GM19025 (cell line): ENCODE measurements at regions not wholly inside any gene's neighbourhood (a gene's known extent, or its start where the extent isn't known, plus 50 kb on each side); places are given as distances from the start of the nearest gene placed in this dataset.

Experiments used
- ATAC-seq: cut with Tn5 transposase; IDR thresholded peaks from one replicate; pipeline ENCODE4 v1.9.1; 2021; ENCODE audit warnings: mild to moderate bottlenecking, low read depth, moderate library complexity; ENCODE audit not compliant: unreplicated experiment

DNA sequence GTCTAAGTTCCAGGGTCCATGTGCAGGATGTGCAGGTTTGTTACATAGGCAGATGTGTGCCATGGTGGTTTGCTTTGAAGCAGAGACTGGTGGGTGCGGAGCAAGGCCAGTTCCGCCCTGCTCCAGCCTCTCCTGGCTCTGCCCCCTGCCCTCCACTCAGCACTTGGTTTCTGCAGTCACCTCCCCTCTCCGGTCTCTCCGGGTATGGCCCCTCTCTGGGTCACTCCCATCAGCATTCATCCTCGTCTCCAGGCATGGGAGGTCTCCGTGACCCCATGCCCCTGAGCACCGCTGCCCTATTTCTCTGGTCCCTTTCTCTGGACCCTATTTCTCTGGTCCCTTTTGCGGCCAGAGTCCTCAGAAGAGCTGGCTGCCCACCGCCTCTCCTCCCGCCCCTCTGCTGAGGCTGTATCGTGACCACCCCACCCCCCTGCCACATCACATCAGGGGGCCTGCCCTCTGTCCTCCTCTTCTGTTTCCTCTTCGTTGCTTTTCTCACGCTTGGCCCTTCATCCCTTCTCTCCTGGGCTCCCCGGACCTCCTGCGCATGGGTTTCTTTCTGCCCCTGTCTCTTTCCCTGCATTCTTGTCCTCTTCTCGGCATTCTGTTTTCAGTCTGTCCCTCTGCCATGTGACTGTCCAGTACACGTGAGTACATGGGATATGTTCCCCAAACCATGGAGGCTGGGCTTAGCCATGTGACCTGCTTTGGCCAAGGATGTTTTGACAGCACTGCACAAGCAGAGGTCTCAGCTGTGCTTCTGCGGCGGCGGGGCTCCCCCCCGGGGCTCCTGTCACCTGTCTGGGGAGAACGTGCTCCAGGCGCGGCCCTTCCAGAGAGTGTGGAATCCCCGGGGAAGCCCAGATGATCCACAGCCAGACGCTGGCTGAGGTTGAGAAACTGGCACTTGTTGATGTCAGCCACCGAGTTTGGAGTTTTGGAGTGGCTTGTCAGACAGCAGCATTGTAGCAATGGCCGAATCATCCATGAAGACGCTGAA, 54.4 kb upstream of the C1orf174 start:
- ATAC-seq: no peak

- no peak for ATAC-seq
Measured at GRCh38 chr1:3955196-3955772, 55.2 kb upstream of the C1orf174 start.

DNA sequence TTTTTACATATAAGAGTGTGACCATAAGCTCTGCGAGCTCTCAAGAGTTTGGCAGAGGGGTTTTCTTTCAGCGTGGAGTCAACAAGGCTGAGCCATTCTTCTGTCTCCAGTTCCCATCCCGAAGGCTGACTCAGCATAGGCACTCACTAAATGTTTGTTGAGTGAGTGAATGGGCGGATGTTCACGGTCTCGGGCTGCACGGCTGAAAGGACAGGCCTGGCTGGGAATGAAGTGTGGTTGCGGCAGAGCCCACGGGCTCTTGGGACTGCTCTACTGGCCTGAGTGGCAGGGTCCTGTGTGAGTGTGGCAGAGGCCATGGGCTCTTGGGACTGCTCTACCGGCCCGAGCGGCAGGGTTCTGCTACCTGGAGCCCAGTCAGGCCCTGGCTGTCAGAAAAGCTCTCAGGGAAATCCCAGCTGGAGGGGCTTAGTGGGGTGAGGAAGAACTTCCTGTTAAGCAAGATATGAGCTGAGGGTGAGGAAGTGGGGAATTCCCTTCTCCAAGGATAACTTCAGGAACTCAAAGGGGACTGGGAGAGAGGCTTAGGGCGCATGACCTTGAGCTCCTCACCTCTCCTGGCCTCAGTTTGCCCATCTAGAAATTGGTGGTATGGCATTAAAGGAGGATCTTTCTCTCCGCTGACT, 56.6 kb upstream of the C1orf174 start:
- ATAC-seq: no peak

- no peak for ATAC-seq
Measured at GRCh38 chr1:3959361-3959760, 59.3 kb upstream of the C1orf174 start.

- no peak for ATAC-seq
Measured at GRCh38 chr1:3963554-3963953, 63.5 kb upstream of the C1orf174 start.

- no peak for ATAC-seq
Measured at GRCh38 chr1:3965693-3966092, 65.6 kb upstream of the C1orf174 start.

- ATAC-seq: no peak
Measured at GRCh38 chr1:3968851-3969250, 68.8 kb upstream of the C1orf174 start.

- no peak for ATAC-seq
Measured at GRCh38 chr1:3971981-3972380, 71.9 kb upstream of the C1orf174 start.

GRCh38 chr1:3975903-3976630, 76.0 kb upstream of the C1orf174 start:
- ATAC-seq: no peak

DNA sequence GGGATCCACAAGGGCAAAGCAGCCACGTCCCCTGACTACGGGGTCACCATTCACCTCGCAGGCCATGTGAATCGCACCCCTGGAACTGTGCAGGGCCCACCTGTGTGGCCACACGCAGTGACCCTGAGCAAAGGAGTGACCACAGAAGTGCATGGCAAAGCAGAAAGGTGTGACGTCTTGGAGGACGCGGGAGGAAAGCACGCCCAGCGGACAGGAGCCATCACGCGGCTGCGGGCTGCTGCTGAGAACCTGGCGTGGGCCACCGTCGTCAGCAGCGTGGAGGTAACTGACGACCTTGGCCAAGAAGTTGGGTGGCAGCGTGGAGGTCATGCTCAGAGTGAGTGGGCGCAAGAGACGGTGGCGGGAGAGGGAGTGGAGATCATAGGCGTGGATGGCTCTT, 76.7 kb upstream of the C1orf174 start:
- no peak for ATAC-seq

- ATAC-seq: no peak
Measured at GRCh38 chr1:3978196-3978989, 78.3 kb upstream of the C1orf174 start.

DNA sequence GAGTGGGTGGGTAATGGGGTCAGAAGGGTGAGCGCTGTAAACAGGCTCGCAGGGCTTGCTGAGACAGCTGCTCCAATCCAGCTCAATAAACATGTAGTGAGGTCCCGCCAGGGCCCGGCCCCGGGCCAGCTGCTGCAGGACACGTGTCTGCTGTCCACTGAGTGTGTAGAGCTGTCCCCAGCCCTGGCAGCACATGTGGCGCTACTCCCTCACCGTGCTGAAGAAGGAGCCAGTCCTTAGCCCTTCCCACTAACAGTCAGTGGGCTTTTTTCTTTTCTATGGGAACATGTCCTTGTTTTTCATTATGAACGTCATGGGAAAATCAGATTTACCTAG, 78.9 kb upstream of the C1orf174 start:
- ATAC-seq: no peak

- no peak for ATAC-seq
Measured at GRCh38 chr1:3981261-3981660, 81.2 kb upstream of the C1orf174 start.

DNA sequence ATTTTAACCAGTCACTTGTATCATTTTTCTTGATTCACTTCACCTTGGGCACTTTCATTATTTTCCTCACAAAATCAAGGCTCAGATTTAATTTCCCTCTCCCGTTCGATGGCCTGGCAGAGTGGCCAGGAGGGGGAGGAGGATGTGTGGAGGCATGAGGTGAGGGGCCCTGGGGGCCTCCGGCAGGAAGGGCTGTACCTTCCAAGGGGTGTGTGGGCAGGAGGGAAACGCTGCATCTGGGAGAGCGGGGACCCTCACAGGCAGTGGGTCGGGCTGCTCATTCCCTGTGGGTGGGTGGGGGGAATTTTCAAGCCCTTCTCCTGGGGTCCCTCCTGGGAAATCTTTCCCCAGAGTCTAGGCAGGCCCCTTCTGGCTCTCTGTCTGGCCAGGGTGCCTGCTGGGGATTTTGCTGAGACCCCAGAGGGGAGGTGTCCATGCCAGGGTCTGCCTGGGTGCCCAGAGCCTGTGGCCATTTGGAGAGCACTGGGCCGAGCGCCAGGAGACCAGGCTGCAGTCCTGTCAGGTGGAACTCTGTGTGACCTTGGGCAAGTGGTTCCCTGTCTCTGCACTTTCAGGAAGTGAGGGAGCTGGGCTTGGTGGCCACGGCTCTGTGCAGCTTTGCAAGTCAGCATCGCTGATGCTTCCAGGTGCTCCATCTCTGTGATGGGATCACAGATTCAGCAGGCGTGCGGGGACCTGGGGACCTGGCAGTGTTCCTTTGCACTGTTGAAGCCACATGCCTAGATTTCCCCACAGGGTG, 81.9 kb upstream of the C1orf174 start:
- ATAC-seq: no peak

DNA sequence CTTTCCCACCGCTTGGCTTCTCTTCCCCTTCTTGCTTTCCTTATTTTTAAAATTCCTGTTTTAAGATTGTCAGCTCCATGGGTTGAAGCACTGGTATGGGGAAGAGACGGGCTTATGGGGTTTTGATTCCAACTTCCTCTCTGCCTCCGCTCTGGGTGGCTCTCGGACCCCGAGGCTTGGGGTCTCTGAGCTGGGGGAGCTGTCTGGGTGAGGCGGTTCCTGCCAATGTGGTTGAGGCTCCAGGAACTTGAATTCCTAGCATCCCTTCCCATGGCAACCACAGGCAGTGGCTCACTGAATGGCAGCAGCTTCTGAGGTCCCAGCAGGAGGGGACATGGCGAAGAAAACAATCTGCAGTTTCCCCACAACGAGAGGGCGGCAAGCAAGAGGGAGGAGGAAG, 83.1 kb upstream of the C1orf174 start:
- ATAC-seq: no peak

DNA sequence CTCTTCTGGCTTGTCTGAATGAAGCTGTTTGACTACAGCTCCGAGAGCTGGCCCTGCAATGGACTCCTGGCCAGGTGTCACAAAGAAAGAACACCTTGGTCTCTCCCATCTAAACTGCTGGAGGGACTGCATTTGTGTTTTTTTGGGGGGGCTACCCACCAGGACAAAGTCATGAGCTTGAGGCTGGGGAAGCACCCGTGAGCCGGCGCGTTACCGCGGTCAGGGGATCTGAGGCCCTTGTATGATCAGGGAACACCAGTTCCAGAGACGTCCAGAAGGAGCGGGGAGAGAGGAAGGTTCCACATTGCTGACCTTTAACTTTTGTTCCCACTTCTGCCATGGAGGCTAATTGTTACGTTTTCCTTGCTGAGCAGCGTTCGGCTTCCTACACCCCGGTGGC, 84.5 kb upstream of the C1orf174 start:
- ATAC-seq: no peak

DNA sequence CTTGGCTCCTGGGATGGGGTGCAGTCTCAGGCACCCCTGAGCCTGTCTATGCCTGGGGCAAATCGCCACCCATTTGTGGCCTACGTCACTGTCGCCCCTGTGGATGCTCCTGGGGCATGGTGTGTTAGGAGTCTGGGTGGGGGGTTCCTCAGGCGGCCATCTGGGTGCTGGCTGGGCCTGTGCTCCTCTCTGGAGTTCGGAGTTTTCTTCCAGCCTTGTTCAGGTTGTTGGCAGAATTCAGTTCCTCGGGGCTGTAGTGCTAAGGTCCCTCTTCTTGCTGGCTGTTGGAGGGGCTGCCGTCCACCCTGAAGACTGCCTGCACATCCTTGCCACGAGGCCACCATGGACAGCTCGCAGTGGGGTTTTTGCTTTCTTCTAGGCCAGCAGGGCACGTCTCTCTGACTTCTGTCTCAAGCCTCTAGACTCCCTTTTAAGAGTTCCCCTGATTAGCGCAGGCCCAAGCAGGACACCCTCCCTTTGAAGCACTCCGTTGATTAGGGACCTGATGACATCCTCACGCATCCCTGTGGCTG, 86.7 kb upstream of the C1orf174 start:
- ATAC-seq: no peak

DNA sequence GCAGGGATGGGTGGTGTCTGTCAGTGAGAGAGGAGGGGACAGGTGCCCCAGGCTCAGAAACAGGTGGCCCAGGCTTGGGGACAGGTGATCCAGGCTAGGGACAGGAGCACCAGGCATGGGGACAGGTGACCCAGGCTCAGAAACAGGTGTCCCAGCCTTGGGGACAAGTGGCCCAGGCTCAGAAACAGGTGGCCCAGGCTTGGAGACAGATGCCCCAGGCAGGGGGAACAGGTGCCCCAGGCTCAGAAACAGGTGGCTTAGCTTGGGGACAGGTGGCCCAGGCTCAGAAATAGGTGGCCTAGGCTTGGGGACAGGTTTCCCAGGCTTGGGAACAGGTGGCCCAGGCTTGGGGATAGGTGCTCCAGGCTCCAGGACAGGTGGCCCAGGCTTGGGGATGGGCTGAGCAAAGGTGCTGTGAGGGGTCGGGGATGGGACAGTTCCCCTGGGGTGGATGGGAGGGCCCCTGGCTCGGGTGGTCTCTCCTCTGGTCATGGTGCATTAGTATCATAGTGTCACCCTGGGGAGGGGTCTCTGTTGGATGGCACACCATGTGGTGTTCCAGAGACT, 87.7 kb upstream of the C1orf174 start:
- ATAC-seq: no peak

GRCh38 chr1:3988431-3988830, 88.4 kb upstream of the C1orf174 start:
- no peak for ATAC-seq
